HEK293T (cell line): ENCODE measurements at regions not wholly inside any gene's neighbourhood (a gene's known extent, or its start where the extent isn't known, plus 50 kb on each side); places are given as distances from the start of the nearest gene placed in this dataset.

Source experiments
- ARNT ChIP-seq: fragments of 450-650 bp; IDR thresholded peaks from 2 replicates; pipeline ENCODE4 v1.6.1; 2017; ENCODE audit warnings: mild to moderate bottlenecking
- BHLHE40 ChIP-seq: fragments of 450-650 bp; IDR thresholded peaks from 2 replicates; pipeline ENCODE4 v1.6.1; 2016; ENCODE audit warnings: mild to moderate bottlenecking, moderate library complexity, borderline replicate concordance
- FOXA1 ChIP-seq: fragments of 450-650 bp; IDR thresholded peaks from 2 replicates; pipeline ENCODE4 v1.6.1; 2016; ENCODE audit warnings: mild to moderate bottlenecking

DNA sequence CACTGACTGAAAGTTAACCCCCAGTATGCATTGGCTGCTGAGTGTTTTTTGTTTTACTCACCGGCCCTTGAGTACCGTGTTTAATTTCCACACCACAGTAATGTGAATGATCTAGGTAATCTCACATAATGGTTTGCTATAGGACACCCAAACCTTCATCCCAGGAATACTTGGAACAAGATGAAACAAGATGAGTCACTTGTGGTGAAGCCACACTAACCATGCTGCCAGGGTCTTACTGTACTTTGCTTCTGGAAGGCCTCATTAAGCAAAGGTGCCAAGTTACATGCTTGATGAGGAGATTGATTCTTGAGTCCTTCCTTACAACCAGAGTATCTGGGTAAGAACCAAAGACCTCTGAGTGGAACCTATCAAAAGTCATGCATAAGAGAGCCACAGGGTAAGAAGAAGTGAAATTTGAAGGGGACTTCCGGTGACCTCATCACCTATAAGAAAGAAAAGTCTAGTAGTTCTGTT, 163.3 kb downstream of the NRIP1 start:
- TF ChIP-seq FOXA1 (no peak), BHLHE40 (no peak), ARNT (no peak)
